ENCODE measurements at regions not wholly inside any gene's neighbourhood (a gene's known extent, or its start where the extent isn't known, plus 50 kb on each side); places are given as distances from the start of the nearest gene placed in this dataset.

DNA sequence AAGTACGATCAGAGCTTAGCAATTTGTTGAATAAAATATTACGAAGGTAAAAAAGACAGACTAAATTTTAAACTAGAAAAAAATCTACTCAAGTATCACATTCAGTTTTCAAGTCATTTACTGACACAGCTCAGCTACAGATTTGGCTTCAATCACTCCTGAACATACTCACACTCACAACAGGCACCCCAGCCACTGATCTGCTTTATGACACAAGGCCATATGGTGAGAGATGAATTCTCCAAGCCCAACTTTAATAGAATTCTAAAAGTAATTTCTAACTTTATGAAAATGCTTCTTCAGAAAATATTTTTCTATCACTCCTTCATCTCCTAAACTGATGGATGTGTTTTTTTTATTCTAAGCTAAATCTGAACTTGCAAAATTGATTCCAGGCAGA, 337.1 kb downstream of the HHIPL2 start:
- H3K27ac ChIP-seq (ENCODE audit: low read length) = no peak overlapping the region
- no peak overlapping the region for H3K4me2 ChIP-seq (ENCODE audit: low read length)
- no peaks in the 10 kb centered on the region for H3K9me3 ChIP-seq (ENCODE audit: low read length)
- H4K20me1 ChIP-seq (ENCODE audit: insufficient read depth) = no peaks in the 10 kb centered on the region
- H3F3A ChIP-seq (ENCODE audit: insufficient read depth, low read length, poor library complexity, severe bottlenecking) = no peaks in the 10 kb centered on the region
- H3K4me3 ChIP-seq (ENCODE audit: low read length) = no peak overlapping the region
- TF ChIP-seq EZH2 (IDR thresholded peaks at IDR 0.05; ENCODE audit: borderline replicate concordance, insufficient read depth, low read length, poor library complexity, severe bottlenecking) (no peak), RAD21 (conservative IDR thresholded peaks at IDR 0.05) (no peak), EP300 (conservative IDR thresholded peaks at IDR 0.05; ENCODE audit: poor library complexity, severe bottlenecking) (no peak), MXI1 (conservative IDR thresholded peaks at IDR 0.05; ENCODE audit: poor library complexity, severe bottlenecking) (no peak)
- no peaks in the 10 kb centered on the region for H3K27me3 ChIP-seq (ENCODE audit: insufficient read depth, low read depth, low read length)
- H3K9ac ChIP-seq (ENCODE audit: low read length) = no peak overlapping the region
- H3K79me2 ChIP-seq (replicated peaks; ENCODE audit: insufficient read depth, low read length) = no peaks in the 10 kb centered on the region
- no peak overlapping the region for H2AFZ ChIP-seq (ENCODE audit: low read depth, low read length)
- H3K36me3 ChIP-seq (ENCODE audit: insufficient read depth, low read length) = no peaks in the 10 kb centered on the region
- no peaks in the 10 kb centered on the region for H3K9me2 ChIP-seq (ENCODE audit: insufficient read depth, low read length)

DNA sequence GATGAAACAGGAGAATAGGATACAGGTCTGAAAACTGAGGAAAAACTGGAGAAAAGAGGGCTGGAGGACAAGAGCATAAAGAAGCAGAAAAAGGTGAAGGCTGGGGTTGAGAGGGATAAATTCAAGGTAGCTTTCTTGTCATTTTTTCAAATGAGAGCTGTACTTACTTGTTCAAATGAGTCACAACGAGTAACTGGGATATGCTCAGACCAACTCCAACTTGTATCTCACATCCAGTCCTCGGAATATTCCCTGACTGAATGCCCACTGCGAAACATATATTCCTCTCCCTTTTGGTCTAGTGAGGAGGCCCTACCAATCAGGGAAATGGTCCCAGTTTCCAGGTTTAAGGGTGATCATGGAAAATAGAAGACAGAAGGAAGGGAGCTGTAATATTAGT, 343.4 kb downstream of the HHIPL2 start:
- Histone ChIP-seq H3K4me2 (ENCODE audit: low read length) (no peak overlapping the region), H2AFZ (ENCODE audit: low read depth, low read length) (no peak overlapping the region), H3K79me2 (replicated peaks; ENCODE audit: insufficient read depth, low read length) (no peaks in the 10 kb centered on the region), H3F3A (ENCODE audit: insufficient read depth, low read length, poor library complexity, severe bottlenecking) (no peaks in the 10 kb centered on the region), H3K27ac (ENCODE audit: low read length) (no peak overlapping the region), H3K9ac (ENCODE audit: low read length) (no peak overlapping the region), H3K36me3 (ENCODE audit: insufficient read depth, low read length) (no peaks in the 10 kb centered on the region), H3K9me3 (ENCODE audit: low read length) (no peaks in the 10 kb centered on the region), H3K27me3 (ENCODE audit: insufficient read depth, low read depth, low read length) (no peaks in the 10 kb centered on the region), H3K9me2 (ENCODE audit: insufficient read depth, low read length) (no peaks in the 10 kb centered on the region), H4K20me1 (ENCODE audit: insufficient read depth) (no peaks in the 10 kb centered on the region), H3K4me3 (ENCODE audit: low read length) (no peak overlapping the region)
- no peak for TF ChIP-seq EZH2 (IDR thresholded peaks at IDR 0.05; ENCODE audit: borderline replicate concordance, insufficient read depth, low read length, poor library complexity, severe bottlenecking)
- no peak for TF ChIP-seq SMC3 (conservative IDR thresholded peaks at IDR 0.05; ENCODE audit: poor library complexity)
- no peak for TF ChIP-seq TAF1 (IDR thresholded peaks at IDR 0.05; ENCODE audit: low read depth)
- no peak for TF ChIP-seq RAD21 (conservative IDR thresholded peaks at IDR 0.05)
- TF ChIP-seq EP300 (conservative IDR thresholded peaks at IDR 0.05; ENCODE audit: poor library complexity, severe bottlenecking) = no peak
- TF ChIP-seq, protein P1, sequence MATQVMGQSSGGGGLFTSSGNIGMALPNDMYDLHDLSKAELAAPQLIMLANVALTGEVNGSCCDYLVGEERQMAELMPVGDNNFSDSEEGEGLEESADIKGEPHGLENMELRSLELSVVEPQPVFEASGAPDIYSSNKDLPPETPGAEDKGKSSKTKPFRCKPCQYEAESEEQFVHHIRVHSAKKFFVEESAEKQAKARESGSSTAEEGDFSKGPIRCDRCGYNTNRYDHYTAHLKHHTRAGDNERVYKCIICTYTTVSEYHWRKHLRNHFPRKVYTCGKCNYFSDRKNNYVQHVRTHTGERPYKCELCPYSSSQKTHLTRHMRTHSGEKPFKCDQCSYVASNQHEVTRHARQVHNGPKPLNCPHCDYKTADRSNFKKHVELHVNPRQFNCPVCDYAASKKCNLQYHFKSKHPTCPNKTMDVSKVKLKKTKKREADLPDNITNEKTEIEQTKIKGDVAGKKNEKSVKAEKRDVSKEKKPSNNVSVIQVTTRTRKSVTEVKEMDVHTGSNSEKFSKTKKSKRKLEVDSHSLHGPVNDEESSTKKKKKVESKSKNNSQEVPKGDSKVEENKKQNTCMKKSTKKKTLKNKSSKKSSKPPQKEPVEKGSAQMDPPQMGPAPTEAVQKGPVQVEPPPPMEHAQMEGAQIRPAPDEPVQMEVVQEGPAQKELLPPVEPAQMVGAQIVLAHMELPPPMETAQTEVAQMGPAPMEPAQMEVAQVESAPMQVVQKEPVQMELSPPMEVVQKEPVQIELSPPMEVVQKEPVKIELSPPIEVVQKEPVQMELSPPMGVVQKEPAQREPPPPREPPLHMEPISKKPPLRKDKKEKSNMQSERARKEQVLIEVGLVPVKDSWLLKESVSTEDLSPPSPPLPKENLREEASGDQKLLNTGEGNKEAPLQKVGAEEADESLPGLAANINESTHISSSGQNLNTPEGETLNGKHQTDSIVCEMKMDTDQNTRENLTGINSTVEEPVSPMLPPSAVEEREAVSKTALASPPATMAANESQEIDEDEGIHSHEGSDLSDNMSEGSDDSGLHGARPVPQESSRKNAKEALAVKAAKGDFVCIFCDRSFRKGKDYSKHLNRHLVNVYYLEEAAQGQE (IDR thresholded peaks at IDR 0.05; ENCODE audit: borderline replicate concordance) = no peak
- no peak for TF ChIP-seq POLR2AphosphoS5 (IDR thresholded peaks at IDR 0.05)
- no peak for TF ChIP-seq MXI1 (conservative IDR thresholded peaks at IDR 0.05; ENCODE audit: poor library complexity, severe bottlenecking)
- TF ChIP-seq, protein P2, sequence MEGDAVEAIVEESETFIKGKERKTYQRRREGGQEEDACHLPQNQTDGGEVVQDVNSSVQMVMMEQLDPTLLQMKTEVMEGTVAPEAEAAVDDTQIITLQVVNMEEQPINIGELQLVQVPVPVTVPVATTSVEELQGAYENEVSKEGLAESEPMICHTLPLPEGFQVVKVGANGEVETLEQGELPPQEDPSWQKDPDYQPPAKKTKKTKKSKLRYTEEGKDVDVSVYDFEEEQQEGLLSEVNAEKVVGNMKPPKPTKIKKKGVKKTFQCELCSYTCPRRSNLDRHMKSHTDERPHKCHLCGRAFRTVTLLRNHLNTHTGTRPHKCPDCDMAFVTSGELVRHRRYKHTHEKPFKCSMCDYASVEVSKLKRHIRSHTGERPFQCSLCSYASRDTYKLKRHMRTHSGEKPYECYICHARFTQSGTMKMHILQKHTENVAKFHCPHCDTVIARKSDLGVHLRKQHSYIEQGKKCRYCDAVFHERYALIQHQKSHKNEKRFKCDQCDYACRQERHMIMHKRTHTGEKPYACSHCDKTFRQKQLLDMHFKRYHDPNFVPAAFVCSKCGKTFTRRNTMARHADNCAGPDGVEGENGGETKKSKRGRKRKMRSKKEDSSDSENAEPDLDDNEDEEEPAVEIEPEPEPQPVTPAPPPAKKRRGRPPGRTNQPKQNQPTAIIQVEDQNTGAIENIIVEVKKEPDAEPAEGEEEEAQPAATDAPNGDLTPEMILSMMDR (IDR thresholded peaks at IDR 0.05; ENCODE audit: poor library complexity, severe bottlenecking) = no peak

All from neural cell (in vitro differentiated cells).